HG03520 (cell line): ENCODE measurements at regions not wholly inside any gene's neighbourhood (a gene's known extent, or its start where the extent isn't known, plus 50 kb on each side); places are given as distances from the start of the nearest gene placed in this dataset.
A peak's percentile ranks its signal among the peaks of the same experiment; 100 is the strongest.
"Not testable (repeated sequence)": the region's sequence is repeated elsewhere in the genome, so short reads cannot be mapped to it uniquely, and the experiment has no call there.

Experiments
- ATAC-seq: cut with Tn5 transposase; IDR thresholded peaks from one replicate; pipeline ENCODE4 v1.9.1; 2021; ENCODE audit warnings: mild to moderate bottlenecking, moderate library complexity; ENCODE audit not compliant: unreplicated experiment

DNA sequence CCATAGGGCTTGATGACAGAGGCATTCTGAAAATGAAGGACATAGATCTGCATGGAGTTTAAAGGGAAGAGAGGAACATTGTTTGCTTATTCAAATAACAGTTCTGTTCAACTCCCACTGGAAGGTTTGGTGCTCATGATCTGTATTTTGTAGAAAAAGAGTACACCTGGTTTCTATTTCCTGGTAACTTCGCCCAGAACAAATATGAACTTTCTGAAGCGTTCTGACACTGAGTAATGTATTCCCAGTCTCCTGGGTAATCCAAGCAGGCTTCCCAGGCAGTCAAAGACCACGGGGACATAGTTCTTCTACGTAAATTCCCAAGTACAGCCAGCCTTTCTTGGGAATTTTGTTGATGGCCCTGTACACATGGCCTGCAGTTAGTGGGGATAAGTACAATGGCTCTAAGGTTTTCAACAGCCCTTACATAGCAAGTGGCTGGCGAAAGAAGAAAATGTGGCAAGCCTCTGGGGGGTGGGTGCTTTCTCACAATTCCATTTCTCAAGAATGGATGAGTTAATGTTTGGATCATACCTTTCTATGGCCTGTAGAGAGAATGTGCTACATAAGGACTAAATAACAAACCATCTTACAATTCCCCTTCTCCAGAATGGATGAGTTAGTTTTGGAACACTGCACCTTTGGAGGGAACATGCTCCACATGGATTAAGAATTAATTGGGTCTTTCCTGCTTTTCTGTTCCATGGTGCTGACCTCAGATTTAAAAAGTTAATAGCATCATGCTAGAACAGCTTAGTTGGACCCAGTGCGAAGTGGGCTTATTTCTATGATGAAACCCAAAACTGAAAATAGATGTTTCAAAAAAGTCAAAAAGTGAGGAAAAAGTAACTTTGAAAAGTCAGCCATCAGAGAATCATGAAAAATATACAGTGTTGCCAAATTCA lies 52.7 kb downstream of the COL6A6 start:
- ATAC-seq, result no peak

DNA sequence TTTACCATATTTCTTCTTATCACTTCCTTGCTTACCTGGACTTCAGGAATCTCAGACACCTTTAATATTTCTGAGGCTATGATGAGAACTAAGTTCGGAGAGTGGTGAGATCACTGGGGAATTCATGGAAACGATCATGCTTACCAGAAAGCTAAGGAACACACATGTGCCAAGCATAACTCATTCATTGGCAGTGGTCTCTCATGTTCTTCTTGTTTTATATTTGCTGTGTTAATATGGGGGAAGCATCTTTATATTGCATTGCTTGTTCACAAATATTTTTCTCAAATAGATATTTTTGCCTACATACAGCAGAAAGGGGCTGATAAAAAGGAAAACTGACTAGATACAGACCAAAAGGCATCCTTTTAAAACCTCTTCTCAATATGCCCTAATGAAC lies 55.8 kb downstream of the COL6A6 start:
- no peak for ATAC-seq

DNA sequence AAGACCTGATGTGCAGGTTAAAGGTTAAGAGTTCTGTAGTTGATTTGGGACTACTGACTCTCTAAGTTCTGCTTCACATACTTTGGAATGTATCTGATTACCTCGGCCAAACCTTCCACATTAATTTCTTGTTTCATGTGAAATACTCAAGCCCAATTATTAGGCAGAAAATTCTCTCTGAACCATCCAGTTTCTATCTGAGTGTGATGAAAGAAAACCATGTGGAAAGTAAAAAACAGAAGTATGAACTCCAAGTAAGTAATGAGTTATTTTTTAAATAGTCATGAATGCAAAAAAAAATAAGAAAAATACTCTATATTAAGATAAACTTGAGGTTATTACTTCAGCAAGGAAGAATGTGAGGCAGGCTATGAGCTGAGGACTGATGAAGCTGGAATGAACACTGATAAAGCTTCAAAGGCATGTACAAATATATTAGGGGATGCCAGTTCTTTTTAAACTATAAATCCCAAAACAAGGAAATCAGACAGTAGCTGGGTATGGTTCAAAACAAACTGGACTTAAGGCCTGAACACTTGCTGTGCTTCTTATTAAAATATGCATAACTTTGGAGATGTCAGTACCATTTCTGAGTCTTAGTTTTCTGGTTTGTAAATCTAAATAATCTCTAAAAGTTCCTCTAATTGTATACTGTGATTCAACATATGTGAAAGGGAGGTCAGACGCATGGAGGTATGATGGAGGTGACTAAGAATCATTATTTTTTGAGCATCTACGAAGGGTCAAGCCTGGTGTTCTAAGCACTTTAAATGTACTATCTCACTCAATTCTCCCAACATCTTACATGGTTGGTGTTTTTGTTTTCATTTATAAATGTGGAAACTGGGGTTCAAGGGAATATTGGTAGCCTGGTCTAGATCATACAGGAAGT lies 59.6 kb downstream of the COL6A6 start:
- ATAC-seq, result no peak

DNA sequence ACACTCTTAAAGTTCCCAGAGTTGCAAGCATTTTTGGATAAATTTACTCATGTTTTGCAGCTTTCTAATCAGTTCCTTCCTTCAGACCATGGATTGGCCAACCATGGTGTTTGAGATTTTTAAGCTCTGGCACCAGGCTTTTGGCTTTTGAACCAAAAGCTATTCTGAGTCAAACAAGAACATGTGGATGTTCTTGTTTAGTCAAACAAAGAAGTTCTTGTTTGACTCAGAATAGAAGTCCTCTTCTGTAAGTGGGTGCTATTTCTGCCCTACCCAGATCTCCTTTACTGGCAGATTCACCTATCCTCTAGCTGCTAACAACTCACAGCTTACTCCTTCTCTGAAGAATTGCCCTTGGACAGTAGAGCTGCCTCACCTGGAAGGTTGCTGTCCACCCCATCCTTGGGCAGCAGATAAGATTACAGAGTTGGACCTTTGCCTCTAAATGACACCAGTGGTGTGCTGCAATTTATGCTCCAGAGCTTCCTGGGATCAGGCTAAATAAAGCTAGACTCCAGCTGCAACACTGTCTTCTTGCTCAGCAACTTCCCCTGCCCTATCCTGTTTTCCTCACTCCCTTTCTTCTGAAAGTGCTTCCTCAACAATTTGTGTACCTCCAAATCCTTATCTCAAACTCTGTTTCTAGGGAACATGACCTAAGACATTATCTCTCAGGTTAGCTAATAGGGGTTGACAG lies 65.6 kb downstream of the COL6A6 start:
- peak; percentile 90 for ATAC-seq

DNA sequence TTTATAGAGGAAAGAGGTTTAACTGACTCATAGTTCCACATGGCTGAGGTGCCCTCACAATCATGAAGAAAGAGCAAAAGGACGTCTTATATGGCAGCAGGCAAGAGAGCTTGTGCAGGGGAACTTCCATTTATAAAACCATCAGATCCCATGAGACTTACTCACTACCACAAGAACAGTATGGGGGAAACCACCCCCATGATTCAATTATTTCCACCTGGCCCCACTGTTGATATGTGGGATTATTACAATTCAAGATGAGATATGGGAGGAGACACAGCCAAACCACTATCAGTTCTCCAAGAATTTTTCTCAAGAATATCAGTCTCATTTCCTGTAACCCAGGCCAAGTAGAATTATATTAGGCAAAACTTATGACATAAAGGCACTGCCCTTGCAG lies 77.8 kb downstream of the COL6A6 start:
- ATAC-seq, result not testable (repeated sequence)

GRCh38 chr3:130596484-130596883 lies 79.5 kb downstream of the COL6A6 start:
- ATAC-seq, result no peak

GRCh38 chr3:130601442-130601971 lies 84.5 kb downstream of the COL6A6 start:
- no peak for ATAC-seq

DNA sequence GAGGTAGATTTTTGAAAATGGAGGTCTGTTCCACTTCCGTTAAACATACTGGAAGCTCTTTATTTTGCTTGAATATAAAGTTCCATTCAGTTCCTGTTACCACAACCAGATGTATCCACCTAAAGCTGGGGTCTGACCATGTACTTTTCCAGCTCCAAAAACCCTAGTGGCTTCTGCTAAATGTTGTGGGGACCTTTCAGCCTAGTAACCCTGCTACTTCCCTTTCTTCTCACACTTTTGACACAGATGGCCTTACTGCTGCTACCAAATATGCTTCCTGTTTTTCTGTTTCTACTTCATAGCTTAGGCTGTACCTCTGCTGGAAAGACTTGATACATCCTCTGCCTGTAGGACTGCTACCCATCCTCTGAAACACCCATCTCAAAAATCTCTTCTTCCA lies 87.8 kb downstream of the COL6A6 start:
- ATAC-seq, result no peak

GRCh38 chr3:130606336-130606735 lies 89.4 kb downstream of the COL6A6 start:
- ATAC-seq, result no peak

GRCh38 chr3:130607553-130608154 lies 90.7 kb downstream of the COL6A6 start:
- no peak for ATAC-seq

DNA sequence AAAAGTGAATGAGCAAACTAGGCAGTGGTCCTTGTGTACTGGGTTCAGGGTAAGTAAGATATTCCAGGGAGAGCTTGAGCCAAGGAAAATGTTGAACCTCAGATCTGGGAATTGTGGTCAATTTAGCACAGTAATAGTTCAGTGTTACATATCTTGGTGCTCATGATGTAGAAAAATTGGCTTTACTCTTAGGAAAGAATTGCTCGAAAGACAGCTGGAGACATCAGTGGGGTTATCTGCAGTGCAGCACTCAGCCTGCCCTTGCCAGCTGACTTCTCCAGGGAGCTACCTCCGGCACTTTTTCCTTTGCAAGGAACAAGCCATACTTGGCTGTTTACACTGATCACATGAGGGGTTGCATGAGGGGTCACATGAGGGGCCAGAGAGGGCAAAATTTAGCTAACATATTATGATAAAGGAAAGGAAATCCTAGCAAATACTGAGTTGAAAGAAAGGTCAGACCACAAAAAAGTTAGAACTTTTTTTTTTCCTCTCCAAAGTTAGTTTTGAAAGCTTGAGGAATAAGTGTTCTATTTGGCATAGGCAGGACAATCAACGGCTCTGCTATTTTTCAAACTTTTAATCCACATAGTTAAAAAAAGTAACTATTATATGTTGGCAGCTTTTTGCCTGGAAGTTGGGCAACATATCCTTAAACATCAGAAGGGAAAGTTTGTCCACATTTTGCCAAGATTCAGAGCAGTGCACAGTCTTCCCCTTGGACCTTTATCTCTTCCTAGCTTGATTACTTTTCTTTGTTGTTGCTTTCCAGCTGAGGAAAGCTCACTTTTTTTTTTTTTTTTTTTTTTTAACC lies 92.4 kb downstream of the COL6A6 start:
- ATAC-seq, result no peak

DNA sequence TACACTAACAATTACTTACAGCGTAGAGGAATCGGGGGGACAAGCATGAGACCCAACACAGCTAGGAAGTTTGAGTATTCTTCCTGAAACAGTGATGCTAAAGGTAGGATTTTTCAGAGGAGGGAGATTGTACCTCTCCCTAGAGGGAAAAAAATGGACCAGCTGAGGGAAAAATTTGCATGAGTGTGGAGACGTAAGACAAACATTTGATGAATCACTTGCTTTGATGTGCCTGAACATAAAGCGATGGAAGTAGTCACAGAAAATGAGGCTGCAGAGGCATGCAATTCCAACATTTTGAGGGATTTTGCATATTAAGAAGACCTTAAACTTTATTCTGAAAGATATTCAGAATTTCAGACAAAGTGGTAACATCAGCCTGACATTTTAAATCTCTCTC lies 102.2 kb downstream of the COL6A6 start:
- ATAC-seq, result no peak

- no peak for ATAC-seq
Measured at GRCh38 chr3:130621824-130622223, 104.8 kb downstream of the COL6A6 start.

DNA sequence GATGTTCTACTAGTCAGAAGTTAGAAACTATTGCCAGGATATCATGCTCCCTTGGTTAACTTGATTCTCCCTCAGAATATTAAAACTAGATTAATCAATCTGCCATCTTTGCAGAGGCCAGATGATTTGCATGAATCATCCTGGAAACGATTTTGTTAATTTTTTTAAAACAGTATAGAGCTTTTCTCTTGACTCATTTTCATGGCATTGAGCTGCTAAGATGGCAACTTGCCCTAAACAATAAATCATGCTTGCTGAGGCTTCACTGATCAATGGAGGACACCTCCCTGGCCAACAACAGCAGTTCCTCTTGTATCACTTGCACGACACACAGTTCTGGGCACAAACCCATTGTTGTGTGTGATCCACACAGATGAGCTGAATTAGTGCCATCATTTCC lies 109.1 kb downstream of the COL6A6 start:
- ATAC-seq, result no peak

DNA sequence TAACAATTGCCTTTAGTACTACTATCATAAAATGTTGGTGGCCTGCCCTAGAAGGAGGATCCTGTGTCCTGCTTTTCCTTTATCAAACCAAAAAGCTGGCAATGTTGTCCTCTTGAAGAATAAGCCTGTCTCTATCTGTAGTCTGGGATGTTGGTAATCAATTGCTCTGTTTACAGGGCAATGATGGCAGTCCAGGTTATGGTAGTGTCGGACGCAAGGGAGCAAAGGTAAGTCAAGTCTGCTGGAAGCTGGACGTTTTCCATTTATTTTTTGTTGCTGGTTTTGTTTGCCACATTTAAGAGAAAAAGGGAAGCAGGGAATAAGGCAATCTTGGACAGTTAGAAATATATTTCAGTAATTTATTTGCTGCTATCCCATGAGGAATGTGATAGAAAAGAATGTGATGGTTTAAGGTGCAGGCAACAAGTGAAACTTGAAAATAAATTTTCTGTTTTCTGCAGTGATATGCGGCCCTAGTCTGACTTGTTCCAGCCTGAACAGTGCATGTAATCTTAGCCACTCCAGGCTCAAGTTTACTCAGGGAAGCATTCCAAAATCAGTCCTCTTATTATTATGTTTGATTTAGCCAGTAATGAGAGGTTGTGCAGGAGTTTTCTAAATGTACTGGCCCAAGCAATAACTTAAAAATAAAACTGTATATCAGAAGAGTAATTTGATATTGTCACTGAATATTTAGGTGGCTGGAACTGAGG lies 110.3 kb downstream of the COL6A6 start:
- ATAC-seq, result no peak

DNA sequence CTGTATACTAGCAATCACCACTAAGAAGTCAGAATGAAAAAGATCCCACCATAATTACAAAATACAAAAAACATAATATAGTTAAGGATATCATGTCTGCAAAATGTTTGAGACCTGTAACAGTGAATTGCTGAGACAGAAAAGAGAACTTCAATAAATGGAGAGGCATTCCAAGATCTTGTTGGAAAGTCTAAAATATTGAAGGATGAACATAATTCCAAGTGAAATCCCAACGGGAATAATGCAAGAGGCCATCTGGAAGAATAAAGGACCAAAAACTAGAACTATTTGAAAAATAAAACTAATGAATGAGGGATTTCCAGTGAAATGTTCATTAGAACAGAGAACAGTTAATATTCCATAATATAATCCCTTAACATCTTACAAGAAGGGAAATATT lies 110.9 kb downstream of the COL6A6 start:
- ATAC-seq, result no peak
